Suppressor macrophage (primary cell): ENCODE measurements at regions not wholly inside any gene's neighbourhood (a gene's known extent, or its start where the extent isn't known, plus 50 kb on each side); places are given as distances from the start of the nearest gene placed in this dataset.

Experiments used
- DNase-seq, 4 experiments: peaks; one replicate each; pipeline ENCODE4 v3.0.0-alpha.2; 2020 to 2022

- peak; percentile 67 to 79 (median 76) for DNase-seq
These were observed 999.0 kb upstream of the ADGRL3 start for GRCh38 chr4:60201052-60201673.

- DNase-seq: no peak
These were observed 990.5 kb upstream of the ADGRL3 start for GRCh38 chr4:60209588-60209987.

GRCh38 chr4:60215906-60216305 is 984.2 kb upstream of the ADGRL3 start:
- no peak for DNase-seq

- DNase-seq: no peak
These were observed 983.4 kb upstream of the ADGRL3 start for GRCh38 chr4:60216752-60217151.

- DNase-seq: no peak
These were observed 978.3 kb upstream of the ADGRL3 start for GRCh38 chr4:60221866-60222265.

GRCh38 chr4:60223208-60223923 is 976.8 kb upstream of the ADGRL3 start:
- no peak for DNase-seq

- DNase-seq: no peak
These were observed 958.3 kb upstream of the ADGRL3 start for GRCh38 chr4:60241866-60242265.

GRCh38 chr4:60249784-60250183 is 950.3 kb upstream of the ADGRL3 start:
- DNase-seq: no peak

- DNase-seq: no peak
These were observed 949.5 kb upstream of the ADGRL3 start for GRCh38 chr4:60250657-60251056.

- no peak for DNase-seq
These were observed 940.3 kb upstream of the ADGRL3 start for GRCh38 chr4:60259781-60260180.

GRCh38 chr4:60266505-60266904 is 933.6 kb upstream of the ADGRL3 start:
- no peak for DNase-seq

GRCh38 chr4:60296386-60296785 is 903.7 kb upstream of the ADGRL3 start:
- DNase-seq: no peak

GRCh38 chr4:60313611-60314178 is 886.4 kb upstream of the ADGRL3 start:
- DNase-seq: no peak

GRCh38 chr4:60314416-60314815 is 885.7 kb upstream of the ADGRL3 start:
- DNase-seq: no peak

GRCh38 chr4:60315586-60315985 is 884.5 kb upstream of the ADGRL3 start:
- DNase-seq: no peak

- no peak for DNase-seq
These were observed 873.4 kb upstream of the ADGRL3 start for GRCh38 chr4:60326735-60327134.

- no peak for DNase-seq
These were observed 872.5 kb upstream of the ADGRL3 start for GRCh38 chr4:60327651-60328050.

- DNase-seq: no peak
These were observed 855.2 kb upstream of the ADGRL3 start for GRCh38 chr4:60344908-60345307.

- no peak for DNase-seq
These were observed 854.7 kb upstream of the ADGRL3 start for GRCh38 chr4:60345392-60345791.

GRCh38 chr4:60359746-60360367 is 840.3 kb upstream of the ADGRL3 start:
- no peak for DNase-seq

GRCh38 chr4:60365176-60365575 is 835.0 kb upstream of the ADGRL3 start:
- DNase-seq: no peak

GRCh38 chr4:60366661-60367060 is 833.5 kb upstream of the ADGRL3 start:
- no peak for DNase-seq

- DNase-seq: no peak
These were observed 831.1 kb upstream of the ADGRL3 start for GRCh38 chr4:60368986-60369385.

- DNase-seq: no peak
These were observed 822.1 kb upstream of the ADGRL3 start for GRCh38 chr4:60378010-60378409.
